Thoracic aorta (tissue), 2 donors: ENCODE measurements at regions not wholly inside any gene's neighbourhood (a gene's known extent, or its start where the extent isn't known, plus 50 kb on each side); places are given as distances from the start of the nearest gene placed in this dataset.

ENCODE experiments used
- ATAC-seq: fragments of 150-250 bp; one replicate; pipeline ENCODE4 v1.8.0; 2017; ENCODE audit warnings: low read depth; ENCODE audit not compliant: insufficient number of reproducible peaks, low FRiP score
- DNase-seq: peaks from one replicate; pipeline ENCODE4 v3.0.0-alpha.2; 2020; ENCODE audit warnings: low spot score
- H3K27ac ChIP-seq, 2 donors: fragments of 200-600 bp; sonication (generic); 1 replicate in 1 of 2; 2 replicates in 1 of 2; pipeline ENCODE4 v1.5.1; 2016; ENCODE audit warnings: mild to moderate bottlenecking in 2 of 2, moderate library complexity in 2 of 2
- H3K27me3 ChIP-seq: fragments of 200-600 bp; sonication (generic); replicated peaks from 2 replicates; pipeline ENCODE4 v1.6.0; 2016; ENCODE audit warnings: mild to moderate bottlenecking; ENCODE audit not compliant: insufficient read depth
- H3K36me3 ChIP-seq: fragments of 200-600 bp; sonication (generic); one replicate; pipeline ENCODE4 v1.5.1; 2016
- H3K4me1 ChIP-seq, 2 donors: fragments of 200-600 bp; sonication (generic); 1 replicate in 1 of 2; 2 replicates in 1 of 2; pipeline versions ENCODE4 v1.5.1 to v1.6.0; 2016; ENCODE audit warnings: low read depth in 2 of 2, mild to moderate bottlenecking in 1 of 2; ENCODE audit not compliant: control insufficient read depth in 1 of 2
- H3K4me3 ChIP-seq: fragments of 200-600 bp; sonication (generic); 2 replicates; pipeline ENCODE4 v1.5.1; 2016; ENCODE audit warnings: mild to moderate bottlenecking
- H3K9me3 ChIP-seq: fragments of 200-600 bp; sonication (generic); 2 replicates; pipeline ENCODE4 v1.5.1; 2016
- TF ChIP-seq, protein P1 (sequence below): fragments of 200-600 bp; sonication (generic); IDR thresholded peaks from one replicate; pipeline ENCODE4 v1.5.1; 2019; ENCODE audit warnings: antibody characterized with exemption

DNA sequence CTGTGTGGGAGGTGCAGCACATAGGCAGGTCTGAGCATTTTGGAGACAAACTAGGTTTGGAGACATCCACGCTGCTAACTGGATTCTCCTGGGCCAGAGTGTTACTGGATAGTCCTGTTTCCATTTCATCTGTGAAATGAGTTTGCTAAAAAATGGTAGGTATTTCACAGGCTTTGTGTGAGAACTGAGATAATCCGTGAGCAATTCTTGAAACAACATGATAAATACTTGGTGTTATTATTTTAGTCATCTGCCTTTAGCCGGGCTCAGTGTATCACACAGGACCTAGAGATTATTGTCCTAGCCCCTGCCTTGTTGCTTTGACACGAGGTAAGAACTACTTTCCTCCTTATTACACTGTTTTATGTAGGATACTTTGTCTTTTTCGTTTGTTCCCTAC lies 63.0 kb downstream of the PRR18 start:
- no peak for ATAC-seq
- Histone ChIP-seq H3K27ac (no peak overlapping the region), H3K4me3 (no peak overlapping the region), H3K4me1 (no peaks in the 10 kb centered on the region), H3K36me3 (no peaks in the 10 kb centered on the region), H3K9me3 (no peaks in the 10 kb centered on the region), H3K27me3 (no peaks in the 10 kb centered on the region)
- TF ChIP-seq, protein P1, sequence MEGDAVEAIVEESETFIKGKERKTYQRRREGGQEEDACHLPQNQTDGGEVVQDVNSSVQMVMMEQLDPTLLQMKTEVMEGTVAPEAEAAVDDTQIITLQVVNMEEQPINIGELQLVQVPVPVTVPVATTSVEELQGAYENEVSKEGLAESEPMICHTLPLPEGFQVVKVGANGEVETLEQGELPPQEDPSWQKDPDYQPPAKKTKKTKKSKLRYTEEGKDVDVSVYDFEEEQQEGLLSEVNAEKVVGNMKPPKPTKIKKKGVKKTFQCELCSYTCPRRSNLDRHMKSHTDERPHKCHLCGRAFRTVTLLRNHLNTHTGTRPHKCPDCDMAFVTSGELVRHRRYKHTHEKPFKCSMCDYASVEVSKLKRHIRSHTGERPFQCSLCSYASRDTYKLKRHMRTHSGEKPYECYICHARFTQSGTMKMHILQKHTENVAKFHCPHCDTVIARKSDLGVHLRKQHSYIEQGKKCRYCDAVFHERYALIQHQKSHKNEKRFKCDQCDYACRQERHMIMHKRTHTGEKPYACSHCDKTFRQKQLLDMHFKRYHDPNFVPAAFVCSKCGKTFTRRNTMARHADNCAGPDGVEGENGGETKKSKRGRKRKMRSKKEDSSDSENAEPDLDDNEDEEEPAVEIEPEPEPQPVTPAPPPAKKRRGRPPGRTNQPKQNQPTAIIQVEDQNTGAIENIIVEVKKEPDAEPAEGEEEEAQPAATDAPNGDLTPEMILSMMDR = no peak
- no peak for DNase-seq

DNA sequence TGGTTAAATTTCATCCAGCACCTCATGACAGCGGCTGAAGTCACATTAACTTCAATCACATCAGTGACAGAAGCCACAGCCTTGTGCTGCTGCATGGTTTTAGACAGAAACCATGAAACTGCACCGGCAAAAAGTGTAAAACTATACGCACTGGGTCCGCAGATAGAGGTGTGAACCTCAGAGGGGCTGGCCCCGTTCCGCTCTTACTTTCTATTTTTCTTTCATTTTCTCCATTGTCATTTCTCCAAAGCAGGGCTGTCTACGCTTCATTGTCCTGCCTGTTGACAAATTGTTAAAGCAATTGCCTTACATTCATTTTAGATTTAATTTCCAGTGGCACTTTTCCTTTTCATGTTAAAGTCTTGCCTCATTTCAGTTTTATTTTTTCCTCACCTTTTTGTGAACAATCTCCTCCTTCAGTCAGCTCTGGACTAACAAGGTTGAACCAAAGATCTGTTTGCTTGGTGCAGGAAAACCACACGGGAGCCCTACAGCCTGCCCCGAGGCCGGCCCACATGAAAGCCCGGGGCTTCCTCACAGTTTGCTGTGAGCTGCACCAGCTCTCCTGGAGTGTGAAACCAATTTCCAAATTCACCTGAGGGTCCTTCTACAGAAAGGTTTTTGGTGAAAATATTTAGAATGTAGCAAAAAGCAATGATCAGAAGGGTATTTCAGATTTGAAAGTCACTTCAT lies 63.7 kb downstream of the PRR18 start:
- ATAC-seq (no peak), DNase-seq (no peak)
- no peaks in the 10 kb centered on the region for H3K27me3 ChIP-seq
- no peak overlapping the region for H3K4me3 ChIP-seq
- no peaks in the 10 kb centered on the region for H3K9me3 ChIP-seq
- H3K27ac ChIP-seq = no peak overlapping the region
- no peaks in the 10 kb centered on the region for H3K36me3 ChIP-seq
- TF ChIP-seq, protein P1 = no peak
- no peaks in the 10 kb centered on the region for H3K4me1 ChIP-seq

DNA sequence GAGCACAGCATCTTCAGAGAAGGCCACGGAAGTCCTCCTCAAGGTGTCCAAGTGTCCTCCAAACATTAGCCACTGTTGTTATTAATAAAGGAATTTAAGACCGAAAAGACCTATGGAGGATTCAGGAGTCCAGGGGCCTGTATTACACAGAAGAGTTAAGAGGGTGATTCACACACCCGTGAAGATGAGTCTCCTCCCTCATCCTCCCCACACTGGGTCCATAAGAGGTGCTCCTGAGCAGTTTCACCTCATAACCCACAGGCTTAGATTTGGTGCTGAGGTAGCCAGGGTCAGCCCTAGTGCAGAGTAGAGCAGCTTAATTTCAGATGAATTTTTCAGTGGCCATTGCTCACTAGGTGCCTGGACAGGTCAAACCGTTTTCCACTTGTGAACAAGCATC lies 65.3 kb downstream of the PRR18 start:
- Histone ChIP-seq H3K9me3 (no peaks in the 10 kb centered on the region), H3K27ac (no peak overlapping the region), H3K4me3 (no peak overlapping the region), H3K4me1 (no peaks in the 10 kb centered on the region), H3K36me3 (no peaks in the 10 kb centered on the region), H3K27me3 (no peaks in the 10 kb centered on the region)
- no peak for DNase-seq
- no peak for ATAC-seq
- TF ChIP-seq, protein P1 = no peak

DNA sequence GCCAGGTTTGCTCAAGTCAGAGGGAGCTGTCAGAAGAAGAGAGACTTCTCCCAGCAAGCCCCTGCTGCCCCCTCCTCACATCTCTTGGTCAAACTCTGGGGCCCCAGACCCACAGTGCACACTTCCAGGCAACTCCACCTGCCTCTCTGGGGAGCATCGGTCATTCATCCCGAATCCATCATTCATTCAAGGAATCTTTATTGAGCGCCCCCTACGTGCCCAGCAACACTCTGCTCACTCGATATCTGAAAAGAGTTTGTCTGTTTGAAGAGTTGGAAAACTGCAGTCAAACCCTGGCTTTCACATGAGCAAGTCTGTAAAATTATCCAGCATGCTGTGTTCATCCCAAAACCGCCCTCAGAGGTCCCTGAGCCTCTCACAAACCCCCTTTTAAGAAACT lies 66.2 kb downstream of the PRR18 start:
- H3K4me1 ChIP-seq = no peaks in the 10 kb centered on the region
- H3K4me3 ChIP-seq = no peak overlapping the region
- no peak for DNase-seq
- H3K27ac ChIP-seq = no peak overlapping the region
- TF ChIP-seq, protein P1 = no peak
- no peaks in the 10 kb centered on the region for H3K27me3 ChIP-seq
- no peaks in the 10 kb centered on the region for H3K36me3 ChIP-seq
- no peak for ATAC-seq
- H3K9me3 ChIP-seq = no peaks in the 10 kb centered on the region

DNA sequence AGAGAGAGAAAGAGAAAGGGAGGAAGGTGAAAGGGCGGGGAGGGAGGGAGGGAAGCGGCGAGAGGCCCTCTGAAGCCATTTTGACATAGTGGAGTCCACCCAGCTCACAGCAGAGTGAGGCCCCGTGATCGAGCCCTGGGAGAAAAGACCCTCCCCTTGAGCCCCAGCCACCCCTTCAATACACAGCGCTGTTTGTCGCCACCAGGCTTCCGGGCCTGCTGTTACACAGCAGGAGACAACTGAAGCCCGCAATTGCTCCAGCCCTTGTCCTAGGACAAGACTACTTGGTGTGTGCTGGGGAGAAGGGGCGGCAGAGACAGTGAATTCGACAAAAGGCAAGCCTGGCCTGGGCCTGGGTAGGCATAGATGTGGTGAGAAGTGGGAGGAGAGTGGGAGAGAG lies 67.3 kb downstream of the PRR18 start:
- ATAC-seq (no peak), DNase-seq (no peak)
- H3K4me1 ChIP-seq = no peaks in the 10 kb centered on the region
- H3K36me3 ChIP-seq = no peaks in the 10 kb centered on the region
- no peak overlapping the region for H3K27ac ChIP-seq
- no peaks in the 10 kb centered on the region for H3K9me3 ChIP-seq
- no peak overlapping the region for H3K4me3 ChIP-seq
- TF ChIP-seq, protein P1 = no peak
- H3K27me3 ChIP-seq = no peaks in the 10 kb centered on the region
